ENCODE measurements at regions not wholly inside any gene's neighbourhood (a gene's known extent, or its start where the extent isn't known, plus 50 kb on each side); places are given as distances from the start of the nearest gene placed in this dataset.
"Not testable (repeated sequence)": the region's sequence is repeated elsewhere in the genome, so short reads cannot be mapped to it uniquely, and the experiment has no call there.

- not testable (repeated sequence) for H3K9me3 ChIP-seq (ENCODE audit: insufficient read depth, low read depth, low read length); H2AFZ ChIP-seq (ENCODE audit: insufficient read depth, low read length, poor library complexity); H2BK12ac ChIP-seq (ENCODE audit: low read length); H3K9ac ChIP-seq (ENCODE audit: low read length); H3K4ac ChIP-seq (ENCODE audit: low read depth, low read length); H4K91ac ChIP-seq (ENCODE audit: low read depth, low read length); H3K4me3 ChIP-seq (ENCODE audit: low read depth, low read length); H3K79me2 ChIP-seq (ENCODE audit: control insufficient read depth, insufficient read depth, low read length, poor library complexity); H4K8ac ChIP-seq (ENCODE audit: low read depth, low read length); H3K23ac ChIP-seq (ENCODE audit: low read length); H3K4me1 ChIP-seq (ENCODE audit: control insufficient read depth in 1 of 2, insufficient read depth in 2 of 2, low read length in 2 of 2); DNase-seq; H2BK120ac ChIP-seq (ENCODE audit: insufficient read depth, low read length, poor library complexity); H4K12ac ChIP-seq (ENCODE audit: low read depth, low read length); H3K4me2 ChIP-seq (ENCODE audit: low read length); H3K79me1 ChIP-seq (ENCODE audit: low read length); H3K18ac ChIP-seq (ENCODE audit: low read length); H2AK5ac ChIP-seq (ENCODE audit: low read length); H3K14ac ChIP-seq (ENCODE audit: low read length); H3K36me3 ChIP-seq (ENCODE audit: control insufficient read depth in 1 of 2, insufficient read depth in 2 of 2, low read length in 2 of 2); H3K27ac ChIP-seq (ENCODE audit: low read depth, low read length); H3K27me3 ChIP-seq (ENCODE audit: insufficient read depth, low read length); H2BK5ac ChIP-seq (ENCODE audit: low read depth, low read length, poor library complexity)
- WGBS (ENCODE audit: extremely low coverage, insufficient coverage, insufficient read length), result no CpG with 5 or more reads among the region's 3 CpGs
Observed at GRCh38 chr9:97158722-97159121, 119.8 kb upstream of the CTSV start.

GRCh38 chr9:97155441-97155840 is 116.5 kb upstream of the CTSV start:
- not testable (repeated sequence) for H3K36me3 ChIP-seq (ENCODE audit: control insufficient read depth in 1 of 2, insufficient read depth in 2 of 2, low read length in 2 of 2); H3K14ac ChIP-seq (ENCODE audit: low read length); H3K9me3 ChIP-seq (ENCODE audit: insufficient read depth, low read depth, low read length); H3K27me3 ChIP-seq (ENCODE audit: insufficient read depth, low read length); H3K23ac ChIP-seq (ENCODE audit: low read length); H3K4me2 ChIP-seq (ENCODE audit: low read length); H3K4ac ChIP-seq (ENCODE audit: low read depth, low read length); H3K4me1 ChIP-seq (ENCODE audit: control insufficient read depth in 1 of 2, insufficient read depth in 2 of 2, low read length in 2 of 2); H3K4me3 ChIP-seq (ENCODE audit: low read depth, low read length); H2BK12ac ChIP-seq (ENCODE audit: low read length); H3K18ac ChIP-seq (ENCODE audit: low read length); H4K12ac ChIP-seq (ENCODE audit: low read depth, low read length); H2BK5ac ChIP-seq (ENCODE audit: low read depth, low read length, poor library complexity); H2BK120ac ChIP-seq (ENCODE audit: insufficient read depth, low read length, poor library complexity); H3K79me1 ChIP-seq (ENCODE audit: low read length); H3K79me2 ChIP-seq (ENCODE audit: control insufficient read depth, insufficient read depth, low read length, poor library complexity); H3K9ac ChIP-seq (ENCODE audit: low read length); H4K91ac ChIP-seq (ENCODE audit: low read depth, low read length); DNase-seq; H3K27ac ChIP-seq (ENCODE audit: low read depth, low read length); H2AK5ac ChIP-seq (ENCODE audit: low read length); H2AFZ ChIP-seq (ENCODE audit: insufficient read depth, low read length, poor library complexity); H4K8ac ChIP-seq (ENCODE audit: low read depth, low read length)
- no CpG with 5 or more reads among the region's 5 CpGs for WGBS (ENCODE audit: extremely low coverage, insufficient coverage, insufficient read length)

GRCh38 chr9:97153967-97154366 is 115.0 kb upstream of the CTSV start:
- Histone ChIP-seq H3K4ac (ENCODE audit: low read depth, low read length) (no peak overlapping the region), H2BK5ac (ENCODE audit: low read depth, low read length, poor library complexity) (no peak overlapping the region), H3K14ac (ENCODE audit: low read length) (no peak overlapping the region), H3K79me1 (ENCODE audit: low read length) (no peaks in the 10 kb centered on the region), H3K23ac (ENCODE audit: low read length) (no peak overlapping the region), H2AK5ac (ENCODE audit: low read length) (no peak overlapping the region), H3K4me3 (ENCODE audit: low read depth, low read length) (no peak overlapping the region), H3K27ac (ENCODE audit: low read depth, low read length) (no peak overlapping the region), H3K4me1 (ENCODE audit: control insufficient read depth in 1 of 2, insufficient read depth in 2 of 2, low read length in 2 of 2) (no peaks in the 10 kb centered on the region), H2BK12ac (ENCODE audit: low read length) (no peak overlapping the region), H3K9me3 (ENCODE audit: insufficient read depth, low read depth, low read length) (no peaks in the 10 kb centered on the region), H3K36me3 (ENCODE audit: control insufficient read depth in 1 of 2, insufficient read depth in 2 of 2, low read length in 2 of 2) (no peaks in the 10 kb centered on the region), H3K27me3 (ENCODE audit: insufficient read depth, low read length) (no peaks in the 10 kb centered on the region), H3K79me2 (ENCODE audit: control insufficient read depth, insufficient read depth, low read length, poor library complexity) (no peaks in the 10 kb centered on the region), H3K4me2 (ENCODE audit: low read length) (no peak overlapping the region), H4K12ac (ENCODE audit: low read depth, low read length) (no peak overlapping the region), H4K91ac (ENCODE audit: low read depth, low read length) (no peak overlapping the region), H2AFZ (ENCODE audit: insufficient read depth, low read length, poor library complexity) (no peak overlapping the region), H2BK120ac (ENCODE audit: insufficient read depth, low read length, poor library complexity) (no peak overlapping the region), H4K8ac (ENCODE audit: low read depth, low read length) (no peak overlapping the region), H3K18ac (ENCODE audit: low read length) (no peak overlapping the region), H3K9ac (ENCODE audit: low read length) (no peak overlapping the region)
- DNase-seq, result no peak
- WGBS (ENCODE audit: extremely low coverage, insufficient coverage, insufficient read length), result no CpG with 5 or more reads among the region's 6 CpGs

GRCh38 chr9:97153160-97153559 is 114.2 kb upstream of the CTSV start:
- not testable (repeated sequence) for H3K4me1 ChIP-seq (ENCODE audit: control insufficient read depth in 1 of 2, insufficient read depth in 2 of 2, low read length in 2 of 2); H4K12ac ChIP-seq (ENCODE audit: low read depth, low read length); H2BK12ac ChIP-seq (ENCODE audit: low read length); H3K79me2 ChIP-seq (ENCODE audit: control insufficient read depth, insufficient read depth, low read length, poor library complexity); H3K23ac ChIP-seq (ENCODE audit: low read length); H3K18ac ChIP-seq (ENCODE audit: low read length); H4K91ac ChIP-seq (ENCODE audit: low read depth, low read length); H3K27me3 ChIP-seq (ENCODE audit: insufficient read depth, low read length); H2BK5ac ChIP-seq (ENCODE audit: low read depth, low read length, poor library complexity); H3K9ac ChIP-seq (ENCODE audit: low read length); H2BK120ac ChIP-seq (ENCODE audit: insufficient read depth, low read length, poor library complexity); H2AFZ ChIP-seq (ENCODE audit: insufficient read depth, low read length, poor library complexity); H3K4ac ChIP-seq (ENCODE audit: low read depth, low read length); H2AK5ac ChIP-seq (ENCODE audit: low read length); H3K36me3 ChIP-seq (ENCODE audit: control insufficient read depth in 1 of 2, insufficient read depth in 2 of 2, low read length in 2 of 2); H3K9me3 ChIP-seq (ENCODE audit: insufficient read depth, low read depth, low read length); H3K4me3 ChIP-seq (ENCODE audit: low read depth, low read length); H3K79me1 ChIP-seq (ENCODE audit: low read length); H4K8ac ChIP-seq (ENCODE audit: low read depth, low read length); H3K14ac ChIP-seq (ENCODE audit: low read length); H3K27ac ChIP-seq (ENCODE audit: low read depth, low read length); H3K4me2 ChIP-seq (ENCODE audit: low read length)
- WGBS (ENCODE audit: extremely low coverage, insufficient coverage, insufficient read length), result no CpG with 5 or more reads among the region's 5 CpGs
- DNase-seq, result peak in 1 of 2 donors; percentile 4

All from trophoblast cell (in vitro differentiated cells and primary cell).